GM10248 (cell line): ENCODE measurements at regions not wholly inside any gene's neighbourhood (a gene's known extent, or its start where the extent isn't known, plus 50 kb on each side); places are given as distances from the start of the nearest gene placed in this dataset.

ENCODE experiments used
- CTCF ChIA-PET: fragments of 300-600 bp; sonication (Branson Sonifier 250); formaldehyde crosslinking; extraction: SDS; loops from one replicate; lab custom pipeline; 2021; ENCODE audit warnings: antibody characterized with exemption; lab: Yijun Ruan, JAX
- POLR2A ChIA-PET: fragments of 350-650 bp; sonication (Branson Sonifier 250); formaldehyde crosslinking; extraction: SDS; loops from one replicate; lab custom pipeline; 2020; ENCODE audit warnings: antibody characterized with exemption; lab: Yijun Ruan, JAX
- DNase-seq: peaks from one replicate; pipeline ENCODE4 v3.0.0; 2012; ENCODE audit errors: extremely low spot score
- TF ChIP-seq, protein P1 (sequence below): IDR thresholded peaks from 2 replicates; pipeline ENCODE4 v1.5.1; 2012; ENCODE audit warnings: mild to moderate bottlenecking, low read depth; ENCODE audit errors: extremely low read depth, missing control alignments, control extremely low read depth

DNA sequence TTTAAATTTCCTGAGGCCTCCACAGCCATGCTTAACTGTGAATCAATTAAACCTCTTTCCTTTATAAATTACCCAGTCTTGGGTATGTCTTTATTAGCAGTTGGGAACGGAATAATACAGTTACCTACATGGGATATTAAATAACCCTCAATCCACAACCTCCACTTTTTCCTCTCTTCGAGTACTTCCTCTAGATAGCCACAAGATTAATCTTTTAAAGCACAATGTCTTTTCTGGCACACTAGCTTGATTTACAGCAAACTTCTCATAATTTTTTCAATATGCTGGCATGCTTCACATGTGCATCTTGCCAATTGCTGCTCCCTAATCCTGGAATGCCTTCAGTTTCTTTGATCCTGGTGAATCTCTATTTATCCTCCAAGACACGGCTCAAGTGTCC, 92.2 kb downstream of the P2RY1 start:
- TF ChIP-seq, protein P1, sequence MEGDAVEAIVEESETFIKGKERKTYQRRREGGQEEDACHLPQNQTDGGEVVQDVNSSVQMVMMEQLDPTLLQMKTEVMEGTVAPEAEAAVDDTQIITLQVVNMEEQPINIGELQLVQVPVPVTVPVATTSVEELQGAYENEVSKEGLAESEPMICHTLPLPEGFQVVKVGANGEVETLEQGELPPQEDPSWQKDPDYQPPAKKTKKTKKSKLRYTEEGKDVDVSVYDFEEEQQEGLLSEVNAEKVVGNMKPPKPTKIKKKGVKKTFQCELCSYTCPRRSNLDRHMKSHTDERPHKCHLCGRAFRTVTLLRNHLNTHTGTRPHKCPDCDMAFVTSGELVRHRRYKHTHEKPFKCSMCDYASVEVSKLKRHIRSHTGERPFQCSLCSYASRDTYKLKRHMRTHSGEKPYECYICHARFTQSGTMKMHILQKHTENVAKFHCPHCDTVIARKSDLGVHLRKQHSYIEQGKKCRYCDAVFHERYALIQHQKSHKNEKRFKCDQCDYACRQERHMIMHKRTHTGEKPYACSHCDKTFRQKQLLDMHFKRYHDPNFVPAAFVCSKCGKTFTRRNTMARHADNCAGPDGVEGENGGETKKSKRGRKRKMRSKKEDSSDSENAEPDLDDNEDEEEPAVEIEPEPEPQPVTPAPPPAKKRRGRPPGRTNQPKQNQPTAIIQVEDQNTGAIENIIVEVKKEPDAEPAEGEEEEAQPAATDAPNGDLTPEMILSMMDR, result no peak
- DNase-seq, result no peak
- POLR2A ChIA-PET, result no interaction called here
- CTCF ChIA-PET, result interaction anchor here (1.4 to 2.8 kb wide), 2 partner anchors 8 to 15 kb away, joined by 3 to 9 read pairs; no protein-coding TSS in a partner anchor

DNA sequence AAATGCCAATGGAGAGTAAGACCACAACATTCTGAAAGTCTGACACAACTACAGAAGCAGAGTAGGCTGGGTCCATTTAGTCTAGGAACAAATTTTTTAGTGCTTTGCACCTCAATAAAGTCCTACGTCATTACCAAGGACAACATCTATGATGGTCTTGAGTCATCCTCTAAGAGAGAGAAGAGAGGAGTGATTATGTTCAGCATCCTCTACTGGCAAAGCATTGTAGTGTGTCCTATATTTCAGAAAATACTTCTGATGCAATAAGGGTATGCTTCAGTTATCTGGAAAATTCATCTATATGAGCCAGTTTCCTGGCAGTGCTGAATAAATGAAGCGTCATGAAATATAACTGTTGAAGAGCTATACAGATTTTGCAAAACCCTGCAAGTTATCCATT, 95.6 kb downstream of the P2RY1 start:
- CTCF ChIA-PET, result interaction anchor here (0.7 kb wide), 1 partner anchor 23 kb away, joined by 3 read pairs; no protein-coding TSS in a partner anchor

DNA sequence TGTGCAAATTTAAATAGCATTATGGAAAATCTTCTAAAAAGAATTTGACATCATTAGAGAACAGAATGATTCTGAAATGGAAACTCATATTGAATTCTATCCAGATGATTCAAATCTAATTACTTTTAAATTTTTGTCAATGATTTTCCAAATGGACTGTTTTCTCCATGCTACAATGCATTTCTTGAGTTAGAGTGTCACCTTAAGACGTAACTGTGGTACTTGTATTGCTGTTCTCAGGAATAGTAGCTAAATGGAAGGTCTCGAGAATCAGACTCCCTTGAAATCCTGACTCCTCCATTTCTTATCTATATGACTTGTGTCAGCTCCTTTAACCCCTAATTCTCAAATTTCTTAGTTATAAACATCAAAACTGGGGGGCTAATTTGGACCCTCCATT, 102.3 kb downstream of the P2RY1 start:
- ChIA-PET CTCF (no interaction called here), POLR2A (no interaction called here)
- TF ChIP-seq, protein P1, result peak; percentile 6
- no peak for DNase-seq

More for the DNA sequence above, 95.6 kb downstream of the P2RY1 start:
- TF ChIP-seq, protein P1, result no peak
- no peak for DNase-seq
- POLR2A ChIA-PET, result no interaction called here

DNA sequence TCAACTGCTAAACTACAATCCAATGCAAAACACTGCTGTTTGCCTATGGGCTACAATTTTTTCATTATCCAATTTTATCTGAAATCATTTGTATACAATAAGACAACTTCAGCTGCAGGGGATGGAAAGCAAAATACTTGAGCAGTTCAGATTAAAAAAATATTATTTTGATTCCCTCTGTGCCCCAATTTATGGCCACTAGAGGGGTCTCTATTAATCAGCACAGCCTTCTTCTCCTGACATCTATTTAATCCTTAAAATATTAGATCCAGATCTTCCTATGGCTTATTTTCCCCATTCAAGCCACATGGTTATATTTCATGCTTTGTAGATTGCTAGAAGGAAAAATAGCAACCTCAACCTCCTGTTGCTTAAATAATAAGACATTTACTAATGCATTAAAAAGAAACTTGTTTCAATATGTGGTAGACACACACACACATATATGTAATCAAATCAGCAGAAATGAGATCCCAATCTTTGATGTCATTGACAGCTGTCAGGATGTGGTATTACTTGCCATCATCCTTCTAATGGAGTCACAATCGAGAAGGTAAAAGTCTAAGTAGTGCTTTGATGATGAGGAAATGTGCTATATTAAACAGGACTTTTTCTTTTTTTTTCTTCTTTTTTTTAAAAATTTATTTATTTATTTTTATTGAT, 104.2 kb downstream of the P2RY1 start:
- CTCF ChIA-PET, result interaction anchor here (1.3 kb wide), 1 partner anchor 12 kb away, joined by 3 read pairs; no protein-coding TSS in a partner anchor
- no peak for DNase-seq

DNA sequence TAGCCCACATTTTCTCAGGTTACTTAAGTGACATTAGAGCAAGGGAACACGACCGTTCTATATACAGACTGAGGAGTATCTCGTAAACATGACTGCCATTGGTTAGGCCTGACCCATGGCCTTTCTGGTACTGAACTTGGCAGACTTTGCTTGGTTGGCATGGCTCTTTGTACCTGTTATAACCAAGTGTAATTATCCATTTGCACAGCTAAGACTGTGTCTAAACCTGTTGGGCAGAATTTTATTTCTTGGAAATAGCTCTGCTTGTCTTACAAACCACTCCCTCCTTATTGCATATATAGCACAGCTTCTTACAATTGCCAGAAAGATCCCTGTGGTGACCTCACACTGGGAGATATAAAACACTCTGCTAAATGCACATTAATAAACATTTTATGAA, 106.9 kb downstream of the P2RY1 start:
- TF ChIP-seq, protein P1, result no peak
- CTCF ChIA-PET, result no interaction called here
- DNase-seq, result no peak
- POLR2A ChIA-PET, result no interaction called here

More for the DNA sequence above, 104.2 kb downstream of the P2RY1 start:
- TF ChIP-seq, protein P1, result no peak
- POLR2A ChIA-PET, result no interaction called here

DNA sequence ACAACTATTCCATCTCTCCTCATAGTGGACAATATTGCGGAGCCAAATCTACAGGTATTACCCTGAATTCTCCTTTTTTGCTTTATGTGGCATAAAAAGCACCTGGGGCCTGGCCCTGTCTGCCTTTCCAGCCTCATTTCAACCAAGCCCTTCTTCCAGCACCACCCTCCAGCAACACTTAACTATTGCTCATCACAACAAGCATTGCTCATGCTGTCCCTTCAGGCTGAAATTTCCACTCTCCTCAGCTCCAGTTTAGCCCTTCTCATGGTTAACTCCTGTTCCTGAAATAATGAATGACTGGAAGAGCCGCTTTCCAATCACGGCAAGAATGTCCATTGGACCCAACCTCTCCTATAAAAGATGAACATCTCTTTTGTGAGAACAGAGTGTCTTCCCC, 107.4 kb downstream of the P2RY1 start:
- CTCF ChIA-PET, result no interaction called here
- DNase-seq, result no peak
- POLR2A ChIA-PET, result no interaction called here
- TF ChIP-seq, protein P1, result no peak
